A549 (cell line): ENCODE measurements at regions not wholly inside any gene's neighbourhood (a gene's known extent, or its start where the extent isn't known, plus 50 kb on each side); places are given as distances from the start of the nearest gene placed in this dataset.

Experiments used
- ATAC-seq, 2 experiments: fragments of 200-7000 bp in 1 of 2; fragments of >200 bp in 1 of 2; cut with Nextera tagmentation in 1 of 2; cut with Tn5 transposase in 1 of 2; 3 replicates each; pipeline versions ENCODE4 v1.8.0 to v1.9.1; 2018 to 2020; ENCODE audit warnings: mild to moderate bottlenecking in 1 of 2, moderate library complexity in 1 of 2
- CTCF ChIA-PET: fragments of 300-600 bp; sonication (Branson Sonifier 250); formaldehyde crosslinking; extraction: SDS; loops from one replicate; lab custom pipeline; 2021; ENCODE audit warnings: antibody characterized with exemption, inconsistent platforms; lab: Yijun Ruan, JAX
- POLR2A ChIA-PET: fragments of 350-600 bp; formaldehyde crosslinking; extraction: SDS; loops from one replicate; lab custom pipeline; 2021; ENCODE audit warnings: antibody characterized with exemption, inconsistent platforms; lab: Yijun Ruan, JAX
- DNase-seq, 2 experiments: peaks; one replicate each; pipeline versions ENCODE4 v3.0.0 to v3.0.0-alpha.2; 2011 to 2016; ENCODE audit warnings: low read depth in 1 of 2, low spot score in 1 of 2
- FAIRE-seq: peaks from 2 replicates; lab custom pipeline; 2011; peaks lifted over from hg19 to GRCh38; lab: Jason Lieb, UNC
- H3K27ac ChIP-seq, 2 experiments: fragments of >200 bp; sonication (Bioruptor Twin); formaldehyde crosslinking; 3 replicates each; pipeline ENCODE4 v1.5.1; 2016 to 2017
- H3K4me1 ChIP-seq: fragments of >200 bp; sonication (Bioruptor Twin); formaldehyde crosslinking; 3 replicates; pipeline ENCODE4 v1.6.1; 2016
- H3K4me2 ChIP-seq: fragments of >200 bp; sonication (Bioruptor Twin); formaldehyde crosslinking; 3 replicates; pipeline ENCODE4 v1.6.1; 2016
- H3K4me3 ChIP-seq: fragments of >200 bp; sonication (Bioruptor Twin); formaldehyde crosslinking; 3 replicates; pipeline ENCODE4 v1.5.1; 2016
- H3K9me3 ChIP-seq: fragments of >200 bp; sonication (Bioruptor Twin); formaldehyde crosslinking; 3 replicates; pipeline ENCODE4 v1.6.1; 2016
- BCL3 ChIP-seq: fragments of >200 bp; sonication (Bioruptor Twin); formaldehyde crosslinking; IDR thresholded peaks from 3 replicates; pipeline ENCODE4 v1.6.1; 2016
- CBX8 ChIP-seq: fragments of 200-600 bp; sonication (generic); IDR thresholded peaks from 2 replicates; pipeline ENCODE4 v1.6.1; 2016
- CHD4 ChIP-seq: fragments of 200-600 bp; sonication (generic); IDR thresholded peaks from 2 replicates; pipeline ENCODE4 v1.6.1; 2016; ENCODE audit warnings: antibody characterized with exemption, mild to moderate bottlenecking, borderline replicate concordance
- E2F6 ChIP-seq: IDR thresholded peaks from 2 replicates; pipeline ENCODE4 v1.6.1; 2012; ENCODE audit warnings: low read depth, borderline replicate concordance
- EP300 ChIP-seq, 2 experiments: fragments of >200 bp; sonication (Bioruptor Twin); formaldehyde crosslinking; IDR thresholded peaks; 2 replicates in 1 of 2; 3 replicates in 1 of 2; pipeline ENCODE4 v1.6.1; 2016 to 2017
- FOXS1 ChIP-seq: fragments of 250-450 bp; sonication (Bioruptor Pico); IDR thresholded peaks from 2 replicates; pipeline ENCODE4 v1.5.0; 2020; ENCODE audit warnings: mild to moderate bottlenecking, moderate library complexity
- GATA3 ChIP-seq: IDR thresholded peaks from 2 replicates; pipeline ENCODE4 v1.6.1; 2012; ENCODE audit warnings: borderline replicate concordance
- HDAC2 ChIP-seq: fragments of 200-600 bp; sonication (generic); IDR thresholded peaks from 2 replicates; pipeline ENCODE4 v1.6.1; 2016
- HEYL ChIP-seq: fragments of 250-450 bp; sonication (Bioruptor Pico); IDR thresholded peaks from 2 replicates; pipeline ENCODE4 v1.8.0; 2021; ENCODE audit warnings: mild to moderate bottlenecking, moderate library complexity
- HOXA7 ChIP-seq: fragments of 250-450 bp; sonication (Bioruptor Pico); IDR thresholded peaks from 2 replicates; pipeline ENCODE4 v1.5.0; 2020; ENCODE audit warnings: mild to moderate bottlenecking, moderate library complexity
- HOXB13 ChIP-seq: fragments of 250-450 bp; sonication (Bioruptor Pico); IDR thresholded peaks from 2 replicates; pipeline ENCODE4 v1.5.0; 2020; ENCODE audit warnings: low read depth, mild to moderate bottlenecking, moderate library complexity
- HOXB5 ChIP-seq: fragments of 250-450 bp; sonication (Bioruptor Pico); IDR thresholded peaks from 2 replicates; pipeline ENCODE4 v1.5.0; 2020; ENCODE audit warnings: mild to moderate bottlenecking, moderate library complexity
- JUN ChIP-seq, 2 experiments: fragments of >200 bp; sonication (Bioruptor Twin); formaldehyde crosslinking; IDR thresholded peaks; 2 replicates in 1 of 2; 3 replicates in 1 of 2; pipeline ENCODE4 v1.6.1; 2016 to 2017
- KDM1A ChIP-seq: fragments of 200-600 bp; sonication (generic); IDR thresholded peaks from 2 replicates; pipeline ENCODE4 v1.6.1; 2016; ENCODE audit warnings: low read depth, mild to moderate bottlenecking
- KDM5A ChIP-seq: fragments of 200-600 bp; sonication (generic); IDR thresholded peaks from 2 replicates; pipeline ENCODE4 v1.6.1; 2016; ENCODE audit warnings: antibody characterized with exemption, mild to moderate bottlenecking
- MAZ ChIP-seq: fragments of 150-350 bp; IDR thresholded peaks from 2 replicates; pipeline ENCODE4 v1.6.1; 2014; ENCODE audit warnings: antibody characterized with exemption, low read depth, low read length, borderline replicate concordance
- MYC ChIP-seq: IDR thresholded peaks from 2 replicates; pipeline ENCODE4 v1.6.1; 2012; ENCODE audit warnings: mild to moderate bottlenecking, inconsistent platforms, low read length, improper control_type of control experiment, borderline replicate concordance
- NR3C1 ChIP-seq: fragments of >200 bp; sonication (Bioruptor Twin); formaldehyde crosslinking; IDR thresholded peaks from 3 replicates; pipeline ENCODE4 v1.6.1; 2017
- POLR2A ChIP-seq: IDR thresholded peaks from 2 replicates; pipeline ENCODE4 v1.6.1; 2012; ENCODE audit warnings: mild to moderate bottlenecking, low read length
- POLR2AphosphoS2 ChIP-seq: conservative IDR thresholded peaks from 2 replicates; pipeline ENCODE4 v1.6.1; 2012; ENCODE audit warnings: low read length, improper control_type of control experiment, inconsistent platforms
- RAD21 ChIP-seq, 2 experiments: fragments of >200 bp in 1 of 2; sonication (Bioruptor Twin) in 1 of 2; formaldehyde crosslinking in 1 of 2; IDR thresholded peaks in 1 of 2; conservative IDR thresholded peaks in 1 of 2; 2 replicates in 1 of 2; 3 replicates in 1 of 2; pipeline ENCODE4 v1.6.1; 2012 to 2018; ENCODE audit warnings: inconsistent platforms in 1 of 2
- TP53 ChIP-seq: fragments of 250-450 bp; sonication (Bioruptor Pico); IDR thresholded peaks from 2 replicates; pipeline ENCODE4 v1.5.0; 2021; ENCODE audit warnings: mild to moderate bottlenecking, moderate library complexity
- ZC3H11A ChIP-seq: fragments of 450-650 bp; IDR thresholded peaks from 2 replicates; pipeline ENCODE4 v1.6.1; 2014; ENCODE audit warnings: antibody characterized with exemption, mild to moderate bottlenecking
- ZNF302 ChIP-seq: fragments of 250-450 bp; sonication (Bioruptor Pico); IDR thresholded peaks from 2 replicates; pipeline ENCODE4 v1.9.0; 2021; ENCODE audit warnings: inconsistent platforms, mild to moderate bottlenecking, moderate library complexity
- ZSCAN20 ChIP-seq: fragments of 250-450 bp; sonication (Bioruptor Pico); IDR thresholded peaks from 2 replicates; pipeline ENCODE4 v1.8.0; 2022; ENCODE audit warnings: mild to moderate bottlenecking, moderate library complexity
- WGBS: methylation state at CpG from one replicate; pipeline ENCODE4 v1.1.6; 2017; ENCODE audit errors: missing lambda C conversion rate; 5-methylcytosine and 5-hydroxymethylcytosine counted together
- TF ChIP-seq, protein P1 (sequence below): IDR thresholded peaks from 2 replicates; pipeline ENCODE4 v1.6.1; 2012
- TF ChIP-seq, protein P2 (sequence below): fragments of 250-450 bp; sonication (Bioruptor Pico); IDR thresholded peaks from 2 replicates; pipeline ENCODE4 v1.5.0; 2020; ENCODE audit warnings: low read depth, mild to moderate bottlenecking, moderate library complexity

DNA sequence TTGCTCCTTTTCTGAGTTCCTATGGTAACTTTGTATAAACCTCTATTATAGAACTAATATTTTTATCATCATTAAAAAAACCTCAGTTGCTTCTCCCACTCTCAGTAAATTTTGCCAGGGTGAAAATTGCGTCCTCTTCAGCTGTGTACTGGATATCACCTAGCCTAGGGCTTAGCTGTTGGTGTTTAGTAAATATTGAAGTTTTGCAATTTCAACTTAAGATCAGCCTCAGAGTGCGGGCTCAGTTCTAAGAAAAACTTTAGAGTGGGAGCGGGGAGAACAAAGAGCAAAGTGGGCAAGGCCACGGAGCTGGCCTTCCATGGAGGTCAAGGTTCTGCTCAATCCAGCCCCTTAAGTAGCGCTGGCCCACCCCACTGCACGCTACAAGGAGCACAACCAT, 488.3 kb upstream of the SPRED2 start (continued):
- TF ChIP-seq JUN (IDR thresholded peaks at IDR 0.05), result no peak
- no peak for TF ChIP-seq MAZ
- no peak for TF ChIP-seq RAD21 (conservative IDR thresholded peaks at IDR 0.05 in 1 of 2, IDR thresholded peaks at IDR 0.05 in 1 of 2)
- TF ChIP-seq HOXB13 (CRISPR knock-in tag), result no peak
- TF ChIP-seq NR3C1, result no peak
- TF ChIP-seq HEYL (CRISPR knock-in tag), result no peak
- TF ChIP-seq CHD4, result no peak
- TF ChIP-seq E2F6, result no peak
- no peak for TF ChIP-seq HDAC2
- TF ChIP-seq, all 56 proteins: peak for 0

DNA sequence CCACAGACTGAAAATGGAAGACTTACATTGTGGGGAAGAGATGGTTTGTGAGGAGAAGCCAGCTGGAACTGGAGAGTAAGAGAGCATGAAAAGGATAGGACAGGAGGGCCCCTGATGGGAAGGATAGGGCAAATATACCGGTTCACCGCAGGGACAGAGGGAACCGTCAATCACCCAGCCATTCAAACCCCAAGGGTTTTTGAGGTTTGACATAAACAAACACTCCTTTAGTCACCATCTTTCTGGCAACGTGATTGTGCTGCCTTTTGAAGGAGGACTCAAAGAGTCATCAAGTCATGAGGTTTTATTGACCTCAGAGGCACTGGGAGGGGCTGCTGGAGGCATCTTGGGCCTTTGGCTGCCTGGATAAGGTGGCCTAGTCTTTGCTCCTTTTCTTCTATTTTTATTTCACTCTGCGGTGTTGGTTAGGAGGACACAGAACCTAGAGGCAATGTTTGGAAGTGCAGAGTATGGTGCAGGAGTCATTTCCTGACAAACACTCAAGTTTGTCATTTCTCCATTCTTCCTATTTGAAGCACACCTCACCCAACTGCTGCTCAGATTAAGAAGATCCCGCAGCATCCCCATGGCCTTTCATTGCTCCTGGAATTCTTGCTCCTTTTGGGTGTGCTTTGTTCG, 487.3 kb upstream of the SPRED2 start:
- Histone ChIP-seq H3K4me2 (no peak overlapping the region), H3K9me3 (no peaks in the 10 kb centered on the region), H3K4me3 (no peak overlapping the region), H3K27ac (no peak overlapping the region), H3K4me1 (no peaks in the 10 kb centered on the region)
- ChIA-PET POLR2A (no interaction called here), CTCF (interaction anchor here (0.6 kb wide), 1 partner anchor 65 kb away, joined by 3 read pairs; no protein-coding TSS in a partner anchor)
- no peak for DNase-seq
- peak in 1 of 2 experiments; percentile 54; a peak in 3 of 6 replicates for ATAC-seq
- FAIRE-seq, result no peak
- no peak for TF ChIP-seq HOXB5
- no peak for TF ChIP-seq FOXS1
- TF ChIP-seq BCL3, result no peak
- no peak for TF ChIP-seq KDM5A
- TF ChIP-seq EP300 (IDR thresholded peaks at IDR 0.05), result no peak
- no peak for TF ChIP-seq E2F6
- TF ChIP-seq, protein P1, sequence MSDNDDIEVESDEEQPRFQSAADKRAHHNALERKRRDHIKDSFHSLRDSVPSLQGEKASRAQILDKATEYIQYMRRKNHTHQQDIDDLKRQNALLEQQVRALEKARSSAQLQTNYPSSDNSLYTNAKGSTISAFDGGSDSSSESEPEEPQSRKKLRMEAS, result no peak
- 5% methylated on average over 7 of the region's 7 CpGs for WGBS

- ChIA-PET CTCF (interaction anchor here (0.6 kb wide), 1 partner anchor 66 kb away, joined by 3 read pairs; no protein-coding TSS in a partner anchor), POLR2A (no interaction called here)
- ATAC-seq, result no peak
- Histone ChIP-seq H3K9me3 (no peaks in the 10 kb centered on the region), H3K4me3 (no peak overlapping the region), H3K27ac (no peak overlapping the region), H3K4me1 (no peaks in the 10 kb centered on the region), H3K4me2 (no peak overlapping the region)
- FAIRE-seq, result no peak
- no peak for TF ChIP-seq CBX8
- TF ChIP-seq ZNF302 (CRISPR knock-in tag), result no peak
- TF ChIP-seq HEYL (CRISPR knock-in tag), result no peak
- no peak for TF ChIP-seq GATA3
- TF ChIP-seq ZSCAN20 (CRISPR knock-in tag), result no peak
- TF ChIP-seq KDM1A, result no peak
- TF ChIP-seq EP300 (IDR thresholded peaks at IDR 0.05), result no peak
- no peak for TF ChIP-seq HOXA7 (CRISPR knock-in tag)
- DNase-seq, result no peak
- under 1% methylated on average over 3 of the region's 3 CpGs for WGBS
These were observed 486.4 kb upstream of the SPRED2 start for GRCh38 chr2:65918760-65919187.

DNA sequence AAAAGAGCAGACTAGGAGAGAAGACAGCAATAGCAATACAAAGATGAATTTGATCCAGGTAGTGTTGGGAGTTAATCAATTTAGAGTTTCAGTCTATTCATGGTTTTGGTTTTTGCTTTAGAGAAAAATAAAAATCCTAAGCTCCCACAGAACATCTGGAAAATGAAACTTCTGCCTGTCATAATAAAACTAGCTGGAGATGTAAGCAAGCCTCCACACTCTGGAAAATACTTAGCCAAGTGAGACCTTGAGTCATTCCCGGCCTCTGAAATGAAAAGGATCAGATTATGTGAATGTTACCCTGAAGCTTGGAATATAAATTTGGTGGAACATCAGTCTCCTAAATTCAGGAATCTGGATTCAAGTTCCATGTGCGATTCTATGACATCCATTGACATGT, 485.6 kb upstream of the SPRED2 start:
- ATAC-seq (no peak), DNase-seq (no peak), FAIRE-seq (no peak)
- POLR2A ChIA-PET, result no interaction called here
- no peaks in the 10 kb centered on the region for H3K4me1 ChIP-seq
- no peaks in the 10 kb centered on the region for H3K9me3 ChIP-seq
- no peak overlapping the region for H3K4me2 ChIP-seq
- no peak overlapping the region for H3K4me3 ChIP-seq
- TF ChIP-seq MYC (no peak), MAZ (no peak), JUN (IDR thresholded peaks at IDR 0.05) (no peak), TP53 (no peak), NR3C1 (no peak), POLR2AphosphoS2 (no peak), POLR2A (no peak), ZC3H11A (no peak)
- TF ChIP-seq, protein P2, sequence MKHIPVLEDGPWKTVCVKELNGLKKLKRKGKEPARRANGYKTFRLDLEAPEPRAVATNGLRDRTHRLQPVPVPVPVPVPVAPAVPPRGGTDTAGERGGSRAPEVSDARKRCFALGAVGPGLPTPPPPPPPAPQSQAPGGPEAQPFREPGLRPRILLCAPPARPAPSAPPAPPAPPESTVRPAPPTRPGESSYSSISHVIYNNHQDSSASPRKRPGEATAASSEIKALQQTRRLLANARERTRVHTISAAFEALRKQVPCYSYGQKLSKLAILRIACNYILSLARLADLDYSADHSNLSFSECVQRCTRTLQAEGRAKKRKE (CRISPR knock-in tag), result no peak
- CTCF ChIA-PET, result no interaction called here
- 2% methylated on average over 2 of the region's 2 CpGs for WGBS
- H3K27ac ChIP-seq, result no peak overlapping the region
